ES-I3 (cell line): ENCODE measurements at regions not wholly inside any gene's neighbourhood (a gene's known extent, or its start where the extent isn't known, plus 50 kb on each side); places are given as distances from the start of the nearest gene placed in this dataset.
A peak's percentile ranks its signal among the peaks of the same experiment; 100 is the strongest.

Source experiments
- H3K36me3 ChIP-seq: 2 replicates; pipeline ENCODE4 v1.6.1; 2013; ENCODE audit warnings: mild to moderate bottlenecking, low read length, control low read depth, moderate library complexity; ENCODE audit not compliant: insufficient read depth
- H3K4me1 ChIP-seq: 2 replicates; pipeline ENCODE4 v1.6.1; 2013; ENCODE audit warnings: mild to moderate bottlenecking, control low read depth, low read length; ENCODE audit not compliant: insufficient read depth
- H3K9ac ChIP-seq: 2 replicates; pipeline ENCODE4 v1.6.1; 2013; ENCODE audit warnings: low read depth, mild to moderate bottlenecking, low read length, moderate library complexity
- H3K9me3 ChIP-seq: 2 replicates; pipeline ENCODE4 v1.6.1; 2013; ENCODE audit warnings: mild to moderate bottlenecking, low read length, moderate library complexity; ENCODE audit not compliant: control insufficient read depth, insufficient read depth

- Histone ChIP-seq H3K36me3 (no peaks in the 10 kb centered on the region), H3K9ac (no peak overlapping the region), H3K4me1 (no peaks in the 10 kb centered on the region; the same call in 1 of the 2 replicates), H3K9me3 (no peaks in the 10 kb centered on the region)
Observed at GRCh38 chr22:23404689-23405365, 175.3 kb downstream of the IGLL1 start.

DNA sequence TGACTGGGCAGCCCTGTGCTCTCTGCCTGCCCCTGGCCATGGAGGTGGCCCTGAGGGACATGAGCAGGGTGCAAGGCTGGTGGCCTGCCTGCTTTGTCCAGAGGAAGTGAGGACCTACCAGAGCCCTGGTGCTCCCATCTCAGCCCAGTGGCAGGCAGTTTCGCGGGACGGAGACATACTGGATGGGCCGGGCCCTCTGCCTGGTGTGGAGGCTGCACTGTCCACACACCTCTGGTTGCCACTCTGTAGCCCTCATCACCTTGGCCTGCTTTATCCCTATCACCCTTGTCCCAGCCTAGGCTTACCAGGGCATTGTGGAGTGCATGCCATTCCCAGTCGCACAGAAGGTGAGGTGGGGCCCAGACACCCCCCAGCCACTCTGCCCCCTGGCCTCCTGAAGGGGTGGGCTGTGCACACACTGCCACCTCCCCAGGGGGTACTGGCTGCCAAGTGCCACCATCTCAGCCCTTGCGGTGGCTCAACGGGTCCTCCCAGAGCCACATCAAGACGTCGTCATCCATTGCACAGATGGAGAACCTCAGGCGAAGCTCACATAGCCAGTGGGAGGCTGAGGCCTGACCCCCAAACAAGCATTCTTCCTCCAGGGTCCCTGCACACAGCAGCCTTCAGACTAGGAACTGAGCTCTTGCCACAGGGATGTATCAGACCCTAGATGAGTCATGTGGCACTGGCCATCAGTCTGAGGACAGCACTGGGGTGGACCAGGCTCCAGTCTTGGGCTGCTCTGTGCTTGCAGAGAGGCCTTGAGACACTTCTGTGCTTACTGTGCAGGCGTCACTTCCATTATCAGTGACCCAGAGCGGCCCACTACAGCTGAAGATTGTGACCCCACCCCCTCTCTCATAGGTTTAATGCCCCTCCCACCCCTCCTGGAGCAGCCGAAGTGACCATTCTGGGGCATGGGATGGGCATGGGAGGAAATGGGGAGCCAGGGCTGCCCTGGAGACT is 176.1 kb downstream of the IGLL1 start:
- H3K4me1 ChIP-seq: no peaks in the 10 kb centered on the region; the same call in 1 of the 2 replicates
- H3K9me3 ChIP-seq: no peaks in the 10 kb centered on the region
- no peak overlapping the region for H3K9ac ChIP-seq
- H3K36me3 ChIP-seq: no peaks in the 10 kb centered on the region

DNA sequence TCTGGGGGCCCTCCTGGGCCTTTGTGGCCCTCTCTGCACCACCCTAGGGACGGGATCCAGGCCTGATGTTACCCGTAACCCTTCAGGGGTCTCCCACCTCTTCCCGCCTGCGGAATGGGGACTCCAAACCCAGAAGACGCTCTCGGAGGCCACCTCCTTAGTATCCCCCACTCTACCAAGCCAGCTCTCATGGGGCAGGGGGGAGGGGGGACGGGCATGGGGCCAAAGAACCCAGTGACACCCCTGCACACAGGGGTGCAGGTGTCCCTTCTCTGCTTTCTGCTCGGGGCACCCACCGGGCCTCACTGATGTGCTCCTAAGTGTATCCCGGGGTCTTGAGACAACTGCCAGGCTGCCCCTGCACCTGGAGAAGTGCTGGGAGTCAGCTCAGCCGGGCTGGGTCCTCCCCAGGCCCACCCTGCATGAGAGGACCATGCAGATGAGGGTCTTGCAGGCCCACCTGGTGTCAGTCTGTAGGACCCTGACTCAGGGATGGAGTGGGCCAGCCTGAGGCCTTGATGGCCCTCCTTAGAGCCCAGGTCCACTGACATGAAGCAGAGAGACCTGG is 176.9 kb downstream of the IGLL1 start:
- H3K36me3 ChIP-seq: no peaks in the 10 kb centered on the region
- peak overlapping the region; percentile 35 for H3K9ac ChIP-seq
- no peaks in the 10 kb centered on the region; the same call in 1 of the 2 replicates for H3K4me1 ChIP-seq
- H3K9me3 ChIP-seq: no peaks in the 10 kb centered on the region

DNA sequence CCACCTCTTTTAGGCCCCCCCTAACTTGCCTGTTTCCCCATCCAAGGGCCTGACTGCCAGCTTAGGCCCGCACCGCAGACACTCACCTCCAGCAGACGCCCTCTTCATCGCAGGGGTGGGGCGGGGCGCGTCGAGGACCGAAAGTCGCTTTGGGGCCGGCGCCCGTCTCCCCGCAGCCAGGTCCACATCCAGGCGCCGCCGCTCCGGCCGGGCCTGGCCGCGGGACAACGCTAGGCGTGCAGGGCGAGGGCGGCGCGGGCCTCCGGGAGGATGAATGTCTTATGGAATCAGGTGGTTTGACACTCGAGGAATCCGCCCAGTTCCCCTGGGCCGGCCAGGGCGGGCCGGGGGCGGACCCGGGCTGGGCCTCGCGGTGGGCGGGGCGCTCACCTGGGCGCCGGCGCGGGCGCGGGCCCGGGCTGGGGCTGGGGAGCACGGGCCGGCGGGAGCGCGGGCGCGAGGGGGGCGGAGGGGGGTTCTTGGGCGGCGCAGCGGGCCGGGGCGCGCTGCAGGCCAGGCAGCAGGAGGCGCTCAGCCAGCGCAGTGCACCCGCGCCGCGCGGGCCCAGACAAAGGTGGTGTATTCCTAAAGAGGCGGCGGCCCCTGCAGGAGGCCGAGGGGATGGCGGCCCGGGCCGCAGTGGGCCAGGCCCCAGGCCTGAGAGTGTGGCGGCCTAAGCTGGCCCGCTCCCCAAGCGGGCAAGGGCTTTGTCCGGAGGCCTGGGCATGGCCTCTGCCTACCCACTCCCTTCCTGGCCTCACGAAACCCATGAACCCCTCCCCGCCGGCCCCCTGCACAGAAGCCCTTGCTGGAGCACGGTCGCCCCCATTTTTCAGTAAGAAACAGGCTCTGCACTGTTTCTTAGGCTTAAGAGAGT is 177.6 kb downstream of the IGLL1 start:
- Histone ChIP-seq H3K9me3 (no peaks in the 10 kb centered on the region), H3K36me3 (no peaks in the 10 kb centered on the region), H3K9ac (peak overlapping the region; percentile 41), H3K4me1 (no peaks in the 10 kb centered on the region; the same call in 1 of the 2 replicates)

GRCh38 chr22:23401910-23402274 is 178.2 kb downstream of the IGLL1 start:
- peak overlapping the region; percentile 41; the same call in 1 of the 2 replicates for H3K9ac ChIP-seq
- no peaks in the 10 kb centered on the region for H3K9me3 ChIP-seq
- no peaks in the 10 kb centered on the region for H3K36me3 ChIP-seq
- H3K4me1 ChIP-seq: no peaks in the 10 kb centered on the region; the same call in 1 of the 2 replicates

GRCh38 chr22:23401111-23401909 is 178.8 kb downstream of the IGLL1 start:
- no peaks in the 10 kb centered on the region for H3K36me3 ChIP-seq
- H3K9me3 ChIP-seq: no peaks in the 10 kb centered on the region
- no peak overlapping the region for H3K9ac ChIP-seq
- no peaks in the 10 kb centered on the region; the same call in 1 of the 2 replicates for H3K4me1 ChIP-seq

DNA sequence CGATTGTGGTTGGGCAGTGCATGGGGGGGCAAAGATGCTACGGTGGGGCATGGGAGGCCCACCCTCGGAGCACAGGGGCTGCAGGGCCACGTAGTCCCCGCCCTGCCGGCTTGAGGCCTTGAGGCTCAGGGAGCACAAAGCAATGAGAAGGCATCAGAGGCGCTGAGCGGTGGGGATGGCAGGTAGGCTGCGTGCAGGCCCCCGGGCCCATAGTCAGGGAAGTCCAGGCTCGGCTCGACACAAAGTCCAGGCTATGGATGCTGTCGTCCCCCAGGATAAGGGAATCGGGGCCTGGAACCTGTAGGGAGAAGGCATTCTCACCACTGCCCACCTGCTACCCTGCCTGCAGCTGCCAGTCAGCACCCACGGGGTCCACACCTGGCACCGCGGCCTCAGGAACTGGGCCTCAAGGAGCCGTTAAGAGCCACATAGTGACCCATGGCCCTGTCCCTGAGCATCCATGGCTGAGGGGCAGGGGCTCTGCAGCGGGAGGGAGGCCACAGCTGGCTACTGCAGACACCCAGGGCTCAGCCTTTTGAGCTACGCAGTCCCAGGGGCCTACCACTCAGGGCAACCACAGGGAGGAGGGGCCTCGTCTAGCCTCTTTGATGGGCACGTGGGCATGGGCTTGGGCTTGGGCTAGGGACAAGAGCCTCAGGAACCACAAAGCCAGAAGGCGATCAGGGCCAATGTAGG is 179.7 kb downstream of the IGLL1 start:
- H3K36me3 ChIP-seq: no peaks in the 10 kb centered on the region
- H3K9ac ChIP-seq: no peak overlapping the region
- H3K9me3 ChIP-seq: no peaks in the 10 kb centered on the region
- no peaks in the 10 kb centered on the region; the same call in 1 of the 2 replicates for H3K4me1 ChIP-seq

GRCh38 chr22:23399367-23400285 is 180.5 kb downstream of the IGLL1 start:
- no peaks in the 10 kb centered on the region; the same call in 1 of the 2 replicates for H3K4me1 ChIP-seq
- H3K9ac ChIP-seq: no peak overlapping the region
- no peaks in the 10 kb centered on the region for H3K9me3 ChIP-seq
- no peaks in the 10 kb centered on the region for H3K36me3 ChIP-seq

DNA sequence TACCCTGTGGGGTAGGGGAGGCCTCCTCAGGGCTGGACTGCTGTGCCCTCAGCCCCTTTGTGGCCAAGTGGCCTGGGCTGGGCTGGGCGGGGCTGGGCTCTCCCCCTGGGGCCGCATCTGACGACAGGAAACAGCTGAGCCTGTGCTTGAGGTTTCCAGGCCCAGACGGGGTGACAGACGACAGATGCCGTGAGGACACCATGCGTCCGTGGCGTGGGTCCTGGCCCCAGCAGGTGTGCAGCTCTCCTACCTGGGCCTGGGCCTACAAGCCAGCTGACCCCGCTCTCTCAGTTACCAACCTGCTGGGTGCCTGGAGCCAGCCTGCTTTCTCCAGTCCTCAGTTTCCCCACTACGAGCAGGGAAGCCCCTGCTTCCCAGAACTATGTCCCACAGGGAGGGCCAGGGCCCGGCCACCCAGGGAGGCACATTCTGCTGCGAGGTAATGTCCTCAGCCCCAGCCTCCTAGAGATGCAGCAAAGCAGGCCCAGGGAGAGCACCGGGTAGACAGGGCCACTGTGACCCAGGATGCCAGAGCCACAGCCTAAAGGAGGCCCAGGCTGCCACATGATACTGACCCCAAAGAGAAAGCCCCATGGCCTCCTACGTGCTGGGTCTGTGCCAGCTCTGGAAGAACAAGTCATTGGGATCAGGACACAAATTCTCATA is 181.3 kb downstream of the IGLL1 start:
- Histone ChIP-seq H3K36me3 (no peaks in the 10 kb centered on the region), H3K9ac (no peak overlapping the region), H3K4me1 (no peaks in the 10 kb centered on the region; the same call in 1 of the 2 replicates), H3K9me3 (no peaks in the 10 kb centered on the region)

DNA sequence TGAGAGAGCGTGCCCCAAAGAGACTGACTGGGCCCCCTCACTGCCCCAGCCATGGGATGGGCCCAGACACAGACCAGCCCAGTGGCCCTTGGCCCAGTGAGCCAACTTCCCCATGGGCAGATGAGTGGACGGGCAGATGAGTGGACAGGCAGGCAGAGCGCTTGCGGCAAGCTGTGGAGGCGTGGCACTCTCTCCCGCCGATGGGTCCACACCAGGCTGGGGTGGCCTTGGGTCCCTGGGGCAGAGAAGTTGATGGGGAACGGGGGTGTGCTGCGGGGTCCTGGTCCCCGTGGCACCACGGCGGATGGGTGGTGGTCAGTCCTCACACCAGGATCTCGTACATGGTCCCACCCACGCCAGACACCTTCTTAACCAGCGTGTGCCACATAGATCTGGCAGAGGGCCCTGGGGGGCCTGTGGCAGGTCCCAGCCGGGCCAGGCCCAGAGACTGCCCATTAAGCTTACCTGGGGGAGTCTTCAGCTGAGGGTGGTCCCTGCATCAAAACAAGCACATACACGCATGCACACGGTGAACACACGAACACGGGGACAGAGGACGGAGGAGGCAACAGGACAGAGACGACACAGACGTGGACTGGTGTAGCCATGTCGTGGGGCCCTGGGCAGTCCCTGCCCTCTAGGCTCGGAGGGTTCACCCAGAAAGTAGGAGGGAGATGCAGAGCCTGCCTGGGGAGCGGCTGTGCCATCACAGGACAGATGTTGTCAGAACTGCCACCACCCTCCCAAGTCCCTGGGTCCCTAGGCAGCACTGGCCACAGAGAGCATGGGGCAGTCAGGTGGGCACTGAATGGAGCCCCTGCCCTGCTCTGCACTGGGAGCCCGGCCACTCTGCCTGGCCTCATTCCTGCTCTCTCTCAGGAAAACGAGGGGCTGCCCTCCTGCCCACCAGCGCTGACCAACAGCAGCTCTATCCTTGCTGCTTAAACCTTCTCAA is 182.2 kb downstream of the IGLL1 start:
- H3K9ac ChIP-seq: no peak overlapping the region
- no peaks in the 10 kb centered on the region for H3K36me3 ChIP-seq
- no peaks in the 10 kb centered on the region for H3K9me3 ChIP-seq
- H3K4me1 ChIP-seq: no peaks in the 10 kb centered on the region; the same call in 1 of the 2 replicates
